Stimulated activated CD4-positive, alpha-beta T cell treated with anti-CD3 and anti-CD28 coated beads, Interleukin-12 subunit alpha, Interleukin-12 subunit beta, amount 100 ng/mL, for 24 hours (primary cell): ENCODE measurements at regions not wholly inside any gene's neighbourhood (a gene's known extent, or its start where the extent isn't known, plus 50 kb on each side); places are given as distances from the start of the nearest gene placed in this dataset.
"Not testable (repeated sequence)": the region's sequence is repeated elsewhere in the genome, so short reads cannot be mapped to it uniquely, and the experiment has no call there.

Source experiments
- DNase-seq, 2 experiments: peaks; one replicate each; pipeline ENCODE4 v3.0.0-alpha.2; 2020; ENCODE audit warnings: low read depth in 2 of 2

DNA sequence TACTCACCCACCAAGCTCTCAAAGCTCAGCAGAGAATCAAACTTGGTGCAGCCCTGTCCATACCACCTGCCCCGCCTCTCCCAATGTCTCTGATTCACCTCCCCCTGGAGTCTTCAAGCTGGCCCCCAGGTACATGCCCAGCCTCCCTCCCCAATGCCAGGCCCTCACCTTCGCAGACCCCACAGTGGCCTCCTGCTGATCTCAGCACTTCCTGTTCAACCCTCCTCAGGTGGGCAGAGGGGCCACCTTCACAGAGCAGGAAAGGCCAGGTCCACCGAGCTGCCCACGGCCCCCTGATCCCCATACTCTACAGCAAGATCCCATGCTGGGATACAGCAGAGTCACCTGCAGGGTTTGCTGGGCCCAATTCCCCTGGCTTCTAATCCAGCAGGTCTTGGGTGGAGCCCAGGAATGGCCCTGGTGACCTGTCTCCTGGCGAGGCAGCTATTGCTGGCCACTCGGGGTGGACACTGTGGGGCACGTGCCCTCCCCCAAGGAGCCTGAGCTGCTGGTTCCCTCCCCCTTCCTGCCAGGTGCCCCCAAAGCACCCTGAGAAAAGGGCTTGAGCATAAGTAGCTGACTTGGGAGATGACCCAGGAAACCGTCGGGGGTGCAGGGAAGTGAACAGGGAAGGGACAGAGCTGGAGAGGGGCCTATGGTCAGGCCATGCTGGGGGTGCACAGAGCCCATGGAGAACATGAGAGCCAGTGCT, 150.7 kb downstream of the BRD1 start:
- DNase-seq = no peak

DNA sequence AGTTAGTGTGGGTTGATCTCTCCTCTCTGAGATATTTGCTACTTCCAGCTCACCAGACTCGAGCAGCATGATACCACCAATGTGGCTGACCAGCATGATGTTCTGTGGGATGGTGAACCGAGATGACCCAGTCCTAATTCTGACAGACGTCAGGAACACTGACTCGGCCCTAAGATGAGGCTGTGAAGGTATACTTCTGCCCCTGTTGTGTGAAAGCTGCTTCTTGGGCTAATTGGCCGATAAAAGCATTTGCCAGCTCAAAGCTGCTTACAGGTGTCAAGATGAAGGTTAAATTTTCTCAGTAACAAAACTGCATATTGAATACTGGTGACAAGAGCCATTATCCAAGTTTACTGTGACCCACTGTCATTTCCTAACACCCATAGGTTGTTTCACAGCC, 151.4 kb downstream of the BRD1 start:
- DNase-seq = no peak

DNA sequence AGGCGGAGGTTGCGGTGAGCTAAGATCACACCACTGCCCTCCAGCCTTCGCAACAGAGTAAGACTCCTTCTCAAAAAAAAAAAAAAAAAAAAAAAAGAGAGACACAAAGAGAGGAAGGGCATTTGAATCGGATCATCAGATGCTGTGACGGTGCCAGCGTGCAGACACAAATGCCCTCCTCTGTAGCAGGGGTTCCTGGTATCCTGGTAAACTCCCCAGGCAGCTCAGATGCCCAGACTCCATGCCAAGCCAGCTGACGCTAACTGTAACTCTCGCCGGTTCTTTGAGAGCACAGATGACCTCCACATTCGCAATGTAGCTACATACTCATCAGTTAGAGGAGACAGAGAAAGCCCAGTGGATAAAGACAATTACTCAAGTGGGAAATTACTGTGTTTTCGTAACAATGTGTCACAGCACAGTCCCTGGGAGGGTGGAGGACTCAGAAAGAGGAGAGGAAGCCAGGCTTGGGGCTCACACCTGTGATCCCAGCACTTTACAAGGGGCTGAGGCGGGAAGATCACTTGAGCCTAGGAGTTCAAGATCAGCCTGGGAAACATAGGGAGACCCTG, 153.1 kb downstream of the BRD1 start:
- no peak for DNase-seq

DNA sequence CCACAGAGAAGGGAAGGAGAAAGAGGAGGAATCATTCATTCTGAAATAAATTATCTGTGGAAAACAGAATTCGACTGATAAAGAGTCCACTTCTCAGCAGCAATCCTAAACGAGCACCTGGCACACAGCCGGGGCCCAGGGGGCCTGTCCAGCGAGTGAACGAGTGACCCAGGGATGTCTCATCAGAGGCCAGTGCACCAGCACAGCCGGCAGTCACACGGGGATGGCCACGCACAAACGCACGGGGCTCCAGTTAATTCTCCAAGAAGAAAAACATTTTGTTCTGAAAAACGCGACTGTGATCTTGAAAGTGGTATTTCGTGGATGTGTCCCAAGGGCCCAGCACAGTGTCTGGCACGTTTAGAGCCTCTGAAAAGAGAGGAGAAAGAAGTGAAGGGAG, 154.6 kb downstream of the BRD1 start:
- no peak for DNase-seq

DNA sequence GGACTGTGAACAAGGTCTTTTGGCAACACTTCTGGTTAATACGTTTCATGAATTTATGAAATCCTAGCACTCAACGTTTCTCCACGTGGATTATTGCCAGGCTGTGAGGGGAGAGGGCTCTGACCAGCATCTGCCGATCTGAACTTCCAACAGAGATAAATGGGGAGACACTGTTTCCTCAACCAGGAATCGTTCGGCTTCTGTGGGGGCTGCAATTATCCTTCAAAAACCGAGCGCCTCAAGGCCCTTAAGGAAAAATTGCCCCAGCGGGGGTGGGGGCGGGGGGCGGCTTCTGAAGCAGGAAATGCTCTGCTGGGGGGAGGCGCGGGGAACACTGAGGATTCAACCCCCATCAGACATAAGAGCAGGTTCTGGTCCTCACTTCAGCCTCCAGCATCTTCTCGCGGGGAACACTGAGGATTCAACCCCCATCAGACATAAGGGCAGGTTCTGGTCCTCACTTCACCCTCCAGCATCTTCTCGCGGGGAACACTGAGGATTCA, 155.6 kb downstream of the BRD1 start:
- no peak for DNase-seq

DNA sequence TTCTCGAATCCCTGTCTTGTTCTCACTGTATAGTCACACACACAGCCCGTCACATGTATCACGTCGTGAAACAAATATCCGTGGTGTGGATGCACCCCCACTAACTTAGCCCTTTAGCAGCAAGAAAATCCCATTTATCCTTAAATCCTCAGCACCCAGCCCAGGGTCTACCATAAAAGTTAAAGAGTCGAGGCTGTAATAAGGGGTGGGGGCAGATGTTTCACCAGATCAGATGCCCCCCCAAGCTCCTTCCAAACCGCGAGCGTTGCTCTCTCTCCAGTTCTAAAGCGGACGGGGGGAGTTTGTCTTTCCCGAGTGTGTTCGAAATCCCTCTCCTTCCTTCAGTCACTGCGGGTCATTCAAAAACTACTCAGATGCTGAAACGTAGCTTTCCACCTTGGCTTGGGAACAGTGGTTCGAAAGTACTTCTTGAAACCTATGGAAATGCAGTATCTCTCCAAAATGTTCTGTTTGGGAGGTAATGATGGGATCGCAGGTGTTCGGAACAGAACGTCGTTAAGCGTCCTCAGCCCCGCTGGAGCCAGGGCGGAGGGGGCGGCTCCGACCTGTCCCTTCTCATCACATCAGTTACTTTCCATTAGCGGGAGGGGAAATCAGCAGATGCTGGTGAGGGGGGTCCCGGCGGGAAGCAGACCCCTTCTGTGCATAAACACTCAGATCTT, 156.2 kb downstream of the BRD1 start:
- DNase-seq = no peak

DNA sequence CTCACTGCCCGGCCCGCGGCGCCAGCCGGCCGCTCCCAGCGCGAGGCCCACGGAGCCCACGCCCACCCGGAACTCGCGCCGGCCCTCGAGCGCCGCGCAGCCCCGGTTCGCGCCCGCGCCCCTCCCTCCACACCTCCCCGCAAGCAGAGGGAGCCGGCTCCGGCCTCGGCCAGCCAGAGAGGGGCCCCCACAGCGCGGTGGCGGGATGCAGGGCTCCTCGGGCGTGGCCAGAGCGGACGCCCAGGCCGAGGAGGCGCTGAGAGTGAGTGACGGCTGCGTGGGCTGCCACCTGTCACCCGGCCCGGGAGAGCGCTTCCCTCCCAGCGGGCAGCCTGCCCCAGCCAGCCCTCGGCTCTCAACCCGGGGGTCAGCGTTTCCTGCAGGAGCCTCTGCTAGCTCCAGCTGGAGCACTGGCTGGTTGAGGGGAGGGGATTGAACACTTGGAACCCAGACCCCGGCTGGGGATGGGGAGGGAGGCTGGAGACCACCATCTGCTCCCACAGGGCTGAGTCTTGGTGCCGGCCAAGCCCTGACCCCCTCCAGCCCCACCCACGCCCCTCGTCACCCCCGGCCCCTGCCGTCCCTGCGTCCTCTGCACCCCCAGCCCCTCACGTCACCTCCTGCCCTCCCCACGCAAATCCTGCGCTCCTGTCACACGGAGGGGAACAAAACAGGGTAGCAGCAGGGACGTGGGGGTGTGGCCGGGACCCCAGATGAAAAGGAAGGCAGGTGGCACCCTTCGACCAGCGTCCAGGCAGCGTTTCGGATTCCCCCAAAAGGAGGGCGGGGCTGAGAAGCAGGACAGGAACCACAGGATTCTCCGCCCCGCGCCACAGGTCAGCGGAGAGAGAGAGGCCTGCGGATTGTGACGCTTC, 157.0 kb downstream of the BRD1 start:
- DNase-seq = peak in 1 of 2 experiments; percentile 17

DNA sequence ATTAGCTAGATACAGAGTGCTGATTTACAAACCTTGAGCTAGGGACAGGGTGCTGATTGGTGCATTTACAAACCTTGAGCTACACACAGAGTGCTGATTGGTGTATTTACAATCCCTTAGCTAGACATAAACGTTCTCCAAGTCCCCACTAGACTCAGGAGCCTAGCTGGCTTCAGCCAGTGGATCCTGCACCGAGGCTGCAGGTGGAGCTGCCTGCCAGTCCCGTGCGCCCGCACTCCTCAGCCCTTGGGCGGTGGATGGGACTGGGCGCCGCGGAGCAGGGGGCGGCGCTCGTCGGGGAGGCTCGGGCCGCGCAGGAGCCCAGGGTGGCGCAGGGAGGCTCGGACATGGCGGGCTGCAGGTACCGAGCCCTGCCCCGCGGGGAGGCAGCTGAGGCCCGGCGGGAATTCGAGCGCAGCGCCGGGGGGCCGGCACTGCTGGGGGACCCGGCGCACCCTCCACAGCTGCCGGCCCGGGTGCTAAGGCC, 157.7 kb downstream of the BRD1 start:
- not testable (repeated sequence) for DNase-seq

DNA sequence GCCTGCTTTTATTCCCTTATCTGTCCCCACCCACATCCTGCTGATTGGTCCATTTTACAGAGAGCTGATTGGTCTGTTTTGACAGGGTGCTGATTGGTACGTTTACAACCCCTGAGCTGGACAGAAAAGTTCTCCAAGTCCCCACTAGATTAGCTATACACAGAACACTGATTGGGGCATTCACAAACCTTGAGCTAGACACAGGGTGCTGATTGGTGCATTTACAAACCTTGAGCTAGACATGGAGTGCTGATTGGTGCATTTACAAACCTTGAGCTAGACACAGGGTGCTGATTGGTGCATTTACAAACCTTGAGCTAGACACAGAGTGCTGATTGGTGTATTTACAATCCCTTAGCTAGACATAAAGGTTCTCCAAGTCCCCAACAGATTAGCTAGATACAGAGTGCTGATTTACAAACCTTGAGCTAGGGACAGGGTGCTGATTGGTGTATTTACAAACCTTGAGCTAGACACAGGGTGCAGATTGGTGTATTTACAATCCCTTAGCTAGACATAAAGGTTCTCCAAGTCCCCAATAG, 158.2 kb downstream of the BRD1 start:
- not testable (repeated sequence) for DNase-seq

DNA sequence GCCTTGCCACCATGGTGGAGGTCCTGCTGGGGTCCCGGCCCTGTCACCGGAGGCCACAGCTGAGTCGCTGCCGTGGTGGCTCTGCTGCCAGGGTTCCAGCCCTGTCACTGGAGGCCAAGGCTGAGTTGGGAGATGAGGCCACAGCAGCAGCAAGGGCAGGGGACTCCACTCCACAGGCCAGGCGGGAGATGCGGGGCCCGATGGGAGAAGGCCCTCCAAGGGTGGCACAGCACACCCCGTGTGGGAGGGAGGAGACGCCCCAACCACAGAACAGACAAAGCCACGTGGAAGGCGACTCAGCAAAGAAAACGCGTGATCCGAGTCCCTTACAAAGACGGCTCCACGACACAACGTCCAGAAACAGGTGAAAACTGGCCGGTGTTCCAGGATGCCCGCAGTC, 159.3 kb downstream of the BRD1 start:
- DNase-seq = no peak

DNA sequence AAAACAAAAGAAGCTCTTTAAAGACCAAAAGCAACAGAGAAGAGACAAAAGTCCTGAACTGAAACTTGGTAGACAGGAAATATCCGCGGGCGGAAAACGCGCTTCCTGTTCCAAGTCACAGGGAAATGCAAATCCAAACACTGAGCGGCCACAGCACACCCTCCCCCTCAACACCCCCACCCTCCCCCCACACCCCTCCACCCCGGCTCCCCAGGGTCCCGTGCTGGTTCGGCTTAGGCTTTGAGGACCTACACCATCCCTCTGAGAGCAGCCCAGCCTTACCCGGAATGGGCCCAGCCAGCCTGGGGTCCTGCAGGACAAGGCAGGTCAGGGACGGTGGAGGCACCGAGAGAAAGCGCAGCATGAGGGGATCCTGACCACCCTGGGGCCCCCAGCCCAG, 160.4 kb downstream of the BRD1 start:
- DNase-seq = no peak

DNA sequence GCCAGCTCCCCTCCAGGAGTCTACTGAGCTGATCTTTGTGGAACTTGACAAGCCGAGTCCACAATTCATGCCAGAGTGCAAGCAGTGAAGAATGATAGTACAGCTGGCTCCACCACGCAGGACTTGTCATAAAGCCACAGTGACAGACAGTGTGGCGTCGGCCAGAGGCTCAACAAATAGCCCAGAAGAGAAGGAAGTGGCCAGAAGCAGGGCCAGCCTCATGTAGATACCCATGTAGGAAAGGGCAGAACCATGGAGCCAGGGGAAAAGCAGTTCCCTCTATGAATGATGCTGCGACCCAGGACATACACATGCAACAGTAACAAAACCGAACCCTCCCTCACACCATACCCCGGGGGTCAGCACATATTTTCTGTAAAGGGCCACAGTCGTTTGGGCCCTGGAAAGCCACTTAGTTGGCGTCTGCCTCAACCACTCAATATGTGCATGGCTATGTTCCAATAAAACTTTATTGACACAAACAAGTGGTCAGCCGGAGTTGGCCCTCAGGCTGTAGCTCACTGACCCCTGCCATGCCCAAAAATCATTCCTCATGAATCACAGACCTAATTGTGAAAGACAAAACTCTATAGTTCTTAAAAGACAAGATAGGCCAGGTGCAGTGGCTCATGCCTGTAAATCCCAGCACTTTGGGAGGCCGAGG, 161.4 kb downstream of the BRD1 start:
- DNase-seq = no peak

DNA sequence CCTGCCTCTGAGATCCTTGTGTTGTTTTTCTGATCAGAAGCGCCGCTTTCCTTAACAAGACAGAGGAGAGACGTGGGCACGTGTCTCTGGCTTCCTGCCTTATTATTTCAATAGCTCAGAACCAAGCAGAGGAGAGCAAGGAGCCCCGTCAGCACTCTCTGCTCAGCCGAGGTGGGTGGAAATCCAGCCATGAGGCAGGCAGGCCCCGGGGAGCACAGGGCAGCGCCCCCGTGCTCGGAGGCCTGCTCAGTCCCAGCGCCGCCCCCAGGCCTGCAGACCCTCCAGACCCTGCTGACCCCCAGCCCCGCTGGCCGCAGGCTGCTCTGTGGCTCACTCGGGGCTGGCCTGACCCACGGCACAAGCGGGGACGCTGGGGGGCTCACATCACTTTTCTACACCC, 162.8 kb downstream of the BRD1 start:
- no peak for DNase-seq

DNA sequence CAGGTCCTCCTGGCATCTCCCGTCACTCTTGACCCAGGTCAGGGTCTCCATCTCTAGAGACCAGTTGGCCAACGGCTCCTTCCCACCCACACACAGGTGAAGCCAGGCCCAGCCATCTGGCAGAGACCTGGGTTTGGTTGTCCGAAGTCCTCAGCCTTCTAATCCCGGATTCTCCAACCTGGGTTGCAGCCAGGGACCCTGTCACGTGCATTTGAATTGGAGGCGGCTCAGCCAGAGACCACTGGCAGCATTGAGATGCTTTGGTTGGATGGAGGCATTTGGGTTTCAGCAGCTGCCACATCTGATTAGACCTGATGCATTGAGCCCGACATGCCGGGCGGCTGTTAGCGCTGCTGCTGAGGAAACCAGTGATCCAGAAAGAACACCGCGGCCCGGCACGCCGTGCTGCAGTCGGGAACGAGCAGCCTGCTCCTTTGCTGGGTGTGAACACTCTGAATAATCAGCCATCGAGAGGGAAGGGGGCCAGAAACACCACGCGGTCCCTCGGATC, 163.2 kb downstream of the BRD1 start:
- no peak for DNase-seq

DNA sequence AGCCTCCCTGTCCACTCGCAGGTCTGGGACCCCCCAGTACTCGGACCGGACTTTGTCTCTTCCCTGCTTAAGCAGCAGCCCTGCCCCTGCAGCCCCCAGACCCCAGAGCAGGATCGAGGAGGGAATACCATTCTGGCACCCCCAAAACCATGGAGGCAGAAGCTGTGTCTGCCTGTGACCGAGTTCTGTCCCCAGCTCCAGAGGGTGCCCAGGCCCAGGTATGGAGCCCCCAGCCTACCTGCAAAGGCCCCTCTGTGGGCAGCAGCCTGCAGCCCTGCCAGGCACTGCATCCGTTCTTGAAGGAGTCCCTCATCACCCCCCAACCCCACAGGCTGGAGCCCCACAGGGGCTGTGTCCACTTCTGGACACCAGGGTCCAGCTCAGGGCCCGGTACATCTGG, 163.8 kb downstream of the BRD1 start:
- DNase-seq = no peak

DNA sequence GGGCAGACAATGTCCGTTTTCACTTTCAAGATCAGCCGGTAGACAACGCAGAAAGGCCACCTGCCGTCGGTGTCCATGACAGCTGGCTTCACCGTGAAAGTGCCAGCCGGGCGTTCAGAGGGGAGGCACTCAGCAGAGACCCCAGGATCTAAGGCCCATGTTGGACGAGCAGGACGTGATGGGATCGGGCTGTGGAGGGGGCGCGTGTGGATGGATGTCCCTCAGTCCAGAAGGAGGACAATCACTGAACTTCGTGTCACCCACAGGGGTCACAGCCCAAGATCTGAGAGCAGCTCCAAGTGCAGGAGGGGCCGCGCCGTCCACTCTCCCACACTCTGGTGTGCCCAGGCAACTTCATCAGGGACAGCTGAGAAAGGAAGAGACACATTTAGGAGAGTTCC, 164.4 kb downstream of the BRD1 start:
- DNase-seq = no peak

DNA sequence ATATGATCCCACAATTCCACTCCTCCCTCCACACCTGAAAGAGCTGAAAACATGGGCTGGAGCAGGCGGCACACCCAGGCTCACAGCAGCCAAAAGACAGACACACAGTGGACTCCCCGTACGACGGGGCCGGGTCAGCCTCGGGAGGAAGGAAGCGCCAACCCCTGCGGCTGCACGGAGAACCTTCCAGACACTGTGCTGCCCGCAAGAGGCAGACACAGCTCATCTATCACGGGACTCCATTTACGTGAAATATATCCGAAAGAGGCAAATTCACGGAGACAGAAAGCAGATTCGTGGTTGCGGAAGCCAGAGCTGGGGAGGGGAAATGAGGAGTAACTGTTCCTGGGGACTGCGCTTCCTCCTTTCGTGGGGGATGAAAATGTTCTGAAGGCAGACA, 165.0 kb downstream of the BRD1 start:
- DNase-seq = no peak

DNA sequence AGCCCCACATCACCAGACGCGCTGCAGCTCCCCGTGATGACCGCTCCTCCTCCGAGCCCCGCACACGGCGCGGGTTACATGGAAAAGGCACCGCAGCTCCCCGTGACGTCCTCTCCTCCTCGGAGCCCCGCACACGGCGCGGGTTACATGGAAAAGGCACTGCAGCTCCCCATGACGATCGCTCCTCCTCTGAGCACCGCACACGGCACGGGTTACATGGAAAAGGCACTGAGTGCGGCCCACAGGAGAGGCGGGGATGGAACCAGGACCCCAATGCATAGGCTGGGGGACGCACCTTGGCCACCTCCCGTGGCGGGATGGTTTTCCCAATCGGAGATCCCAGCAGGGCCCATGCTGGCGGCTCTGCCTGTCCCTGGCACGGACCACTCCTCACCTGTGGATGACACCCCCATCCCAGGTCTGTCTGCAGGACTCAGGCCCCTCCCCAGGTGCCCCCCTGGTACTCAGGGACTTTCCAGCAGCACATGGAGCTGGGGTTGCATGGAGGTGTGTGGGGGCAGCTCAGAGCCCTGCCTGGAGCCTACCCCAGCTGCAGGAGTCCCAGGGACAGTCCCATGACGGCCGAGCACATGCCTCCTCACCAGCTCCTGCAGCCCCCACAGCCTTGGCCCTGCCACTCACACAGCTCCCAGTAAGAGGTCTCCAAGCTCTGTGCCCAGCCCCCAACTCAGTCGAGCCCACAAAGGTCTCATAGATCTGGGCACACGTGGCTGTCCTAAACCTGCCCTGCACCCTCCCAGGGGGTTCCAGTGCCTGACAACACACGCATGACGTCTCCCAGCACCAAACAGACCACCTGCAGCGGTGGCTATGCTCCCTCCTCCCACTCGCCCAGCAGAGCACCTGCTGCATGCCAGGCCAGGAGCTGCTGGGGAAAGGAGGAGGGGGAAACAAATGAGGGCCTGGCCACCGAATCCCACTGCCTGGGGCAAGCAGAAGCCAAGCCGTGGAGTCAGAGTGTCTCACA, 166.6 kb downstream of the BRD1 start:
- no peak for DNase-seq

DNA sequence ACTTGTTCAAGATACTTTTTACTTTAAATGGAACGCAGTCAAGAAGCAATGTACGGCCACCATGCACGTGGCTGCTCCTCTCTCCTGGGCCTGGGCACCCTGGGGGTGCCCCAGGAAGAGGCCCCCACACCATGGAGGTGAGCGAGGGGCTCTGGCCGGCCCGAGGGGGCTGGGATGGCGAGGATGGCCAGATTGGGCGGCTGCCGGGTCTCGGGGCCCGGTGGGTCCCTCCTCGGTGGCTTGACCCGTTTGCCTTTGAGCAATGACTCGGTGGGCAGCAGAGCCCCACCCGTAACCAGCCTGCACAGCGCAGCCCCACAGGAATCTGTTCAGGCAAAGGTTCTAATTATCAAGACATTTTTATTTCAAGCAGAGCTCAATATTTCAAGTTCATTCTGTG, 167.4 kb downstream of the BRD1 start:
- no peak for DNase-seq

DNA sequence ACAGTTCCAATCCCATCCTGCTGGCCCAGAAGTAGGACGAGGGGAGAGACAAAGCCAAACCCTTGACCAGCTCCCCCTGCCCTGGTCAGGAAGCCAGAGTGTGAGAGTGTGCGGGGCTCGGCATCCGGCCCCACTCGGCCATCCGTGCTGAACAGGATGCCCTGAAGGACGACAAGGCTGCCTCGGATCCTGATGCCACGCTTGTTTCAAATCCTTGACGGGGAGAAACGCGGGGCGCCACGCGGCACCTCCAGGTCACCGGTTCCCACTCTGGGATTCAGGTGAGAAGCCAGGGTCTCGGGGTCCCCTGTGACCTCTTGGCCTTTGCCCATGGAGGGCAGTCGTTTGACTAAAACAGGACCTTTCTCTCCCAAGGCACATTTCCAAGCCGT, 167.8 kb downstream of the BRD1 start:
- DNase-seq = no peak
